Nephron (organoid): ENCODE measurements at regions not wholly inside any gene's neighbourhood (a gene's known extent, or its start where the extent isn't known, plus 50 kb on each side); places are given as distances from the start of the nearest gene placed in this dataset.

Source experiments
- H3K27ac Mint-ChIP-seq, 3 experiments: 2 replicates each; pipeline ENCODE4 v1.8.0; 2020; ENCODE audit warnings: mixed read lengths in 3 of 3, mild to moderate bottlenecking in 2 of 3, moderate library complexity in 1 of 3
- H3K27me3 Mint-ChIP-seq: 2 replicates; pipeline ENCODE4 v1.8.0; 2021; ENCODE audit warnings: low read depth, mild to moderate bottlenecking, moderate library complexity, mixed read lengths
- H3K36me3 Mint-ChIP-seq: 2 replicates; pipeline ENCODE4 v1.8.0; 2020; ENCODE audit warnings: low read depth, mixed read lengths
- H3K4me1 Mint-ChIP-seq: 2 replicates; pipeline ENCODE4 v1.8.0; 2020; ENCODE audit warnings: mixed read lengths
- H3K4me3 Mint-ChIP-seq, 3 experiments: 2 replicates each; pipeline ENCODE4 v1.8.0; 2020; ENCODE audit warnings: mild to moderate bottlenecking in 3 of 3, mixed read lengths in 3 of 3, moderate library complexity in 2 of 3
- H3K9me3 Mint-ChIP-seq: 2 replicates; pipeline ENCODE4 v1.8.0; 2020; ENCODE audit warnings: mixed read lengths
- CTCF ChIP-seq, 3 experiments: fragments of 200-600 bp; sonication (generic); IDR thresholded peaks; one replicate each; pipeline ENCODE4 v1.5.0; 2021; ENCODE audit warnings: antibody characterized with exemption in 3 of 3; ENCODE audit not compliant: unreplicated experiment in 3 of 3

- H3K27me3 Mint-ChIP-seq, result peaks cover 13% of the 10 kb centered on the region
- TF ChIP-seq CTCF (IDR thresholded peaks at IDR 0.05; ENCODE audit: unreplicated experiment in 3 of 3), result no peak
- peaks cover 11% of the 10 kb centered on the region for H3K9me3 Mint-ChIP-seq
- H3K36me3 Mint-ChIP-seq, result no peaks in the 10 kb centered on the region
- H3K27ac Mint-ChIP-seq, result no peak overlapping the region
- H3K4me1 Mint-ChIP-seq, result peaks cover under 1% of the 10 kb centered on the region
- no peak overlapping the region for H3K4me3 Mint-ChIP-seq
Measured at GRCh38 chr2:15836689-15837610, 103.4 kb upstream of the MYCN start.

- Mint-ChIP-seq H3K36me3 (no peaks in the 10 kb centered on the region), H3K27me3 (peaks cover 13% of the 10 kb centered on the region)
- TF ChIP-seq CTCF (IDR thresholded peaks at IDR 0.05; ENCODE audit: unreplicated experiment in 3 of 3), result no peak
Measured at GRCh38 chr2:15838481-15839090, 101.8 kb upstream of the MYCN start.

GRCh38 chr2:15839426-15840124 is 100.8 kb upstream of the MYCN start:
- Mint-ChIP-seq H3K36me3 (no peaks in the 10 kb centered on the region), H3K9me3 (peaks cover 9% of the 10 kb centered on the region), H3K27ac (no peak overlapping the region), H3K27me3 (peaks cover 13% of the 10 kb centered on the region), H3K4me3 (no peak overlapping the region), H3K4me1 (peaks cover 5% of the 10 kb centered on the region)
- TF ChIP-seq CTCF (IDR thresholded peaks at IDR 0.05; ENCODE audit: unreplicated experiment in 3 of 3), result no peak

More at GRCh38 chr2:15838481-15839090, 101.8 kb upstream of the MYCN start:
- H3K27ac Mint-ChIP-seq, result no peak overlapping the region
- no peak overlapping the region for H3K4me3 Mint-ChIP-seq
- peaks cover 11% of the 10 kb centered on the region for H3K9me3 Mint-ChIP-seq
- peaks cover 5% of the 10 kb centered on the region for H3K4me1 Mint-ChIP-seq

DNA sequence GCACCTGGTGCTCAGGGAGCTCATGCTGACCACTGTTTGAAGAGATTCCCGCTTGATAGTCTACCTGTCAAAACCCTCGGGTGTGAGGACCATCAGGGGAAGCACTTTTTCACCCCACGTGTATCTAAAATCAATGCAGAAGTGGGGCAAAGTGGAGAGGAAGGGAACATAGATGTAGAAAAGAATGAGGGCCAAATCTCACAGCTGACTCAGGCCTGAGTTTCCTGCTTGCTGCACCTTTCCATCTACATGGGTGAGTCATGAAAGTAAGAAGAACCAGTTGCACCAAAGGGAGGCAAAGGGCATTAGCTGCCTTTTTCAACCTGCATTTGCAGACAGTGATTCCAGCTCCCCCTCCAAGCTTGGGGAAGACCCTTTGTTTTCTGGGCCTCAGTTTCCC is 100.2 kb upstream of the MYCN start:
- H3K27me3 Mint-ChIP-seq, result peaks cover 13% of the 10 kb centered on the region
- no peak for TF ChIP-seq CTCF (IDR thresholded peaks at IDR 0.05; ENCODE audit: unreplicated experiment in 3 of 3)
- H3K4me1 Mint-ChIP-seq, result peaks cover 5% of the 10 kb centered on the region
- no peak overlapping the region for H3K4me3 Mint-ChIP-seq
- H3K27ac Mint-ChIP-seq, result no peak overlapping the region
- peaks cover 9% of the 10 kb centered on the region for H3K9me3 Mint-ChIP-seq
- no peaks in the 10 kb centered on the region for H3K36me3 Mint-ChIP-seq

GRCh38 chr2:15840969-15841368 is 99.4 kb upstream of the MYCN start:
- no peaks in the 10 kb centered on the region for H3K36me3 Mint-ChIP-seq
- no peak for TF ChIP-seq CTCF (IDR thresholded peaks at IDR 0.05; ENCODE audit: unreplicated experiment in 3 of 3)
- H3K4me3 Mint-ChIP-seq, result no peak overlapping the region
- peaks cover 3% of the 10 kb centered on the region for H3K9me3 Mint-ChIP-seq
- peaks cover 13% of the 10 kb centered on the region for H3K27me3 Mint-ChIP-seq
- H3K4me1 Mint-ChIP-seq, result peaks cover 5% of the 10 kb centered on the region
- no peak overlapping the region for H3K27ac Mint-ChIP-seq
